Liver (tissue), 3 donors: ENCODE measurements at regions not wholly inside any gene's neighbourhood (a gene's known extent, or its start where the extent isn't known, plus 50 kb on each side); places are given as distances from the start of the nearest gene placed in this dataset.

Source experiments
- JUND ChIP-seq, 2 donors: IDR thresholded peaks; 2 replicates each; pipeline ENCODE4 v1.6.1; 2016; ENCODE audit warnings: antibody characterized with exemption in 2 of 2
- TF ChIP-seq, protein P1 (sequence below): fragments of 150-350 bp; IDR thresholded peaks from 2 replicates; pipeline ENCODE4 v1.5.1; 2017; ENCODE audit warnings: improper control_type of control experiment, low read depth, low read length; ENCODE audit not compliant: missing input control
- donor health status: healthy.
- donor health status: healthy.

DNA sequence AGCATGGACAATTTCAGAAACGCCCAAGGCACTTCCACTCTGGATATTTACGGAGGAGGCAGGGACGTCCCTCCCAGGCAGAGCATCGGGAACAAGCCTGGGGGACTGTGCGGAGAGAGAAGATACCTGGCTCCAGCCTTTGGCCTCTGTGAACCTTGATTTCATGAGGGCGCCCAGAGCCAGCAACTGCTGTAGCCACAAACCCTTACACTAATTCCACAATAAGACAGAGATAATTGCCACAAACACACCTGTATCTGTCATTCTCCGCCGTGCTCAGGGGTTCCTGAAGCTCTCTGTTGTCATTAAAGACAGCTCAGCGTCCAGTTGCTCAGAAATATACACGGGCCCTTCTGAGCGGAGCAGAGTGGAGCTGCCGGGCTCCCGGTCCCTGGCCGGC lies 1292.1 kb downstream of the TBC1D22A start:
- TF ChIP-seq, protein P1, sequence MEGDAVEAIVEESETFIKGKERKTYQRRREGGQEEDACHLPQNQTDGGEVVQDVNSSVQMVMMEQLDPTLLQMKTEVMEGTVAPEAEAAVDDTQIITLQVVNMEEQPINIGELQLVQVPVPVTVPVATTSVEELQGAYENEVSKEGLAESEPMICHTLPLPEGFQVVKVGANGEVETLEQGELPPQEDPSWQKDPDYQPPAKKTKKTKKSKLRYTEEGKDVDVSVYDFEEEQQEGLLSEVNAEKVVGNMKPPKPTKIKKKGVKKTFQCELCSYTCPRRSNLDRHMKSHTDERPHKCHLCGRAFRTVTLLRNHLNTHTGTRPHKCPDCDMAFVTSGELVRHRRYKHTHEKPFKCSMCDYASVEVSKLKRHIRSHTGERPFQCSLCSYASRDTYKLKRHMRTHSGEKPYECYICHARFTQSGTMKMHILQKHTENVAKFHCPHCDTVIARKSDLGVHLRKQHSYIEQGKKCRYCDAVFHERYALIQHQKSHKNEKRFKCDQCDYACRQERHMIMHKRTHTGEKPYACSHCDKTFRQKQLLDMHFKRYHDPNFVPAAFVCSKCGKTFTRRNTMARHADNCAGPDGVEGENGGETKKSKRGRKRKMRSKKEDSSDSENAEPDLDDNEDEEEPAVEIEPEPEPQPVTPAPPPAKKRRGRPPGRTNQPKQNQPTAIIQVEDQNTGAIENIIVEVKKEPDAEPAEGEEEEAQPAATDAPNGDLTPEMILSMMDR, result no peak
- no peak for TF ChIP-seq JUND (IDR thresholded peaks at IDR 0.05)
